ENCODE measurements at regions not wholly inside any gene's neighbourhood (a gene's known extent, or its start where the extent isn't known, plus 50 kb on each side); places are given as distances from the start of the nearest gene placed in this dataset.

DNA sequence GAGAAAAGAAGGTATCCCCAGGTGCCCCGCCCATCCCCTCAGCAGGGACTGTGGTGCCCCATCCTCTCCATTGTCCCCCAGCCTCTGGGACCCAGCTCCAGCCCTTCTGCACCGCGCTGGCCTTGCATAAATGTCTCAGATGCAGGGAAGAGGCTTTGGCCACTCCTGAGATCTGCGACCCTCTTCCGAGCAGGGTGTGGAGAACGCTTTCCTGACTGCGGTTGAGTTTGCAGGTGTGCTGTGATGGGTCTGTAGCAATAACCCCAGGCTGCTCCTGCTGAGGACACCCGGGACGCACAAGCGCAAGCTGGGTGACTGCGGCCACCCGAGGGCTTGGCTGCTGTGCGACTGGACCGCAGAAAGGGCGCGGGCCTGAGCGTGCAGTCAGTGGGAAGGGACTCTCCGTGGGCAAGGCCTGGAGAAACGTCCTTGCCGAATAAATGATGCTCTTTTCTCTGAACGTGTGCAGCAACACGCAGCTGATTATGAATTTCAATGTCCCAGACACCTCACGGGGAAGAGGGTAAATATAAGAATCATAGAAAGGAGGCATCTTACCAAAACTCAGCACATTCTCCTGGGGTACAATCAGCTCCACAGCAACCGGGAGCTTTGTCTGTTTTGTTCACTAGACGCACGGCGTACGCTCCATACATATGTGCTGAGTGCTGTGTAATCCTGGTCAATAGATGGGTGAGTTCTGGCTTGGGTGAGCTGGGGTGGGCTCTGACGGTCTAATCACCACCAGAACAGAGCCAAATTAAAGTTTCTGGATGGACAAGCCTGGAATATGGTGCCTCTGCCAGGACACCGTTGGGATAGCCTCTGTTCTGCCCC is 67.5 kb upstream of the ZNF516 start (continued):
- TF ChIP-seq, protein P1, sequence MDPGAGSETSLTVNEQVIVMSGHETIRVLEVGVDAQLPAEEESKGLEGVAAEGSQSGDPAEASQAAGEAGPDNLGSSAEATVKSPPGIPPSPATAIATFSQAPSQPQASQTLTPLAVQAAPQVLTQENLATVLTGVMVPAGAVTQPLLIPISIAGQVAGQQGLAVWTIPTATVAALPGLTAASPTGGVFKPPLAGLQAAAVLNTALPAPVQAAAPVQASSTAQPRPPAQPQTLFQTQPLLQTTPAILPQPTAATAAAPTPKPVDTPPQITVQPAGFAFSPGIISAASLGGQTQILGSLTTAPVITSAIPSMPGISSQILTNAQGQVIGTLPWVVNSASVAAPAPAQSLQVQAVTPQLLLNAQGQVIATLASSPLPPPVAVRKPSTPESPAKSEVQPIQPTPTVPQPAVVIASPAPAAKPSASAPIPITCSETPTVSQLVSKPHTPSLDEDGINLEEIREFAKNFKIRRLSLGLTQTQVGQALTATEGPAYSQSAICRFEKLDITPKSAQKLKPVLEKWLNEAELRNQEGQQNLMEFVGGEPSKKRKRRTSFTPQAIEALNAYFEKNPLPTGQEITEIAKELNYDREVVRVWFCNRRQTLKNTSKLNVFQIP (CRISPR knock-in tag; IDR thresholded peaks at IDR 0.05; ENCODE audit: borderline replicate concordance, low read depth), result no peak
- TF ChIP-seq, protein P2, sequence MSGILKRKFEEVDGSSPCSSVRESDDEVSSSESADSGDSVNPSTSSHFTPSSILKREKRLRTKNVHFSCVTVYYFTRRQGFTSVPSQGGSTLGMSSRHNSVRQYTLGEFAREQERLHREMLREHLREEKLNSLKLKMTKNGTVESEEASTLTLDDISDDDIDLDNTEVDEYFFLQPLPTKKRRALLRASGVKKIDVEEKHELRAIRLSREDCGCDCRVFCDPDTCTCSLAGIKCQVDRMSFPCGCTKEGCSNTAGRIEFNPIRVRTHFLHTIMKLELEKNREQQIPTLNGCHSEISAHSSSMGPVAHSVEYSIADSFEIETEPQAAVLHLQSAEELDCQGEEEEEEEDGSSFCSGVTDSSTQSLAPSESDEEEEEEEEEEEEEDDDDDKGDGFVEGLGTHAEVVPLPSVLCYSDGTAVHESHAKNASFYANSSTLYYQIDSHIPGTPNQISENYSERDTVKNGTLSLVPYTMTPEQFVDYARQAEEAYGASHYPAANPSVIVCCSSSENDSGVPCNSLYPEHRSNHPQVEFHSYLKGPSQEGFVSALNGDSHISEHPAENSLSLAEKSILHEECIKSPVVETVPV (CRISPR knock-in tag; IDR thresholded peaks at IDR 0.05), result no peak
- TF ChIP-seq, protein P3, sequence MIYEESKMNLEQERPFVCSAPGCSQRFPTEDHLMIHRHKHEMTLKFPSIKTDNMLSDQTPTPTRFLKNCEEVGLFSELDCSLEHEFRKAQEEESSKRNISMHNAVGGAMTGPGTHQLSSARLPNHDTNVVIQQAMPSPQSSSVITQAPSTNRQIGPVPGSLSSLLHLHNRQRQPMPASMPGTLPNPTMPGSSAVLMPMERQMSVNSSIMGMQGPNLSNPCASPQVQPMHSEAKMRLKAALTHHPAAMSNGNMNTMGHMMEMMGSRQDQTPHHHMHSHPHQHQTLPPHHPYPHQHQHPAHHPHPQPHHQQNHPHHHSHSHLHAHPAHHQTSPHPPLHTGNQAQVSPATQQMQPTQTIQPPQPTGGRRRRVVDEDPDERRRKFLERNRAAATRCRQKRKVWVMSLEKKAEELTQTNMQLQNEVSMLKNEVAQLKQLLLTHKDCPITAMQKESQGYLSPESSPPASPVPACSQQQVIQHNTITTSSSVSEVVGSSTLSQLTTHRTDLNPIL (CRISPR knock-in tag; IDR thresholded peaks at IDR 0.05; ENCODE audit: low read depth), result no peak

DNA sequence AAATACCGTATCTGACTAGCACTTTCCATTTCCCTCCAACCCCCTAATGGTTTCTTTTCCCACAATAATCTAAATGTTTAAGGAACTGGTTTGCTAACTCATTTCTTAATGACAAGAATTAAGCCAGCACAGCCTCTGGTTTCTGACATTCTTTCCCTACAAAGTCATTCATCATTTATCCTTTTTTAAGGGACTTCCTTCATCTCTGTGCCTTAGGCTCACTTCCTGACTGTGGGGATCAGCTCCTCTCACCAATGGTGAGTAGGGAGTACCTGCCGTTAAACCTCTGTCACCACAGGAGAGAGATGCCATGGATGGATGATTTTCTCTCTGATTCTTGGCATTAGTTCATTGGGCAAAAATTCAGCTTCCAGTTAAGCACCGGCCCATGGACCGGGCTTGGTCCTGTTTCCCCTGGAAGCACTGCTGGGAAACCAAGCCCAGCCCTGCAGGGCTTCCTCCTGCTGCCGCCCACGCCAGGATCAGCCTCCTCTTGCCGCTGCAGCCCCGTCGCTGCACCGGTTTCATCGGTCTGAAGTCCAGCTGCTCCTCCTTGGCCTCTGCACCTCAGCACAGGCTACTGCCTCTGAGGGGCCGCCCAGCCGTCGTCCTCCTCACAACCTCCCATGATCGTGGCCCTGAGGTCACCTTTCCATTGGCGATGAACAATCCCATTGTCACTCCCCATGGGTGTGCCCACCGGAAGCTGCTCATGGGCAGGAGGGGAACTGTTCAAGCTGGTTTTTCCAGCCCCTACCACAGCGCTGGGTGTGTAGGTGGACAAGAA is 64.0 kb upstream of the ZNF516 start:
- ATAC-seq, result no peak

DNA sequence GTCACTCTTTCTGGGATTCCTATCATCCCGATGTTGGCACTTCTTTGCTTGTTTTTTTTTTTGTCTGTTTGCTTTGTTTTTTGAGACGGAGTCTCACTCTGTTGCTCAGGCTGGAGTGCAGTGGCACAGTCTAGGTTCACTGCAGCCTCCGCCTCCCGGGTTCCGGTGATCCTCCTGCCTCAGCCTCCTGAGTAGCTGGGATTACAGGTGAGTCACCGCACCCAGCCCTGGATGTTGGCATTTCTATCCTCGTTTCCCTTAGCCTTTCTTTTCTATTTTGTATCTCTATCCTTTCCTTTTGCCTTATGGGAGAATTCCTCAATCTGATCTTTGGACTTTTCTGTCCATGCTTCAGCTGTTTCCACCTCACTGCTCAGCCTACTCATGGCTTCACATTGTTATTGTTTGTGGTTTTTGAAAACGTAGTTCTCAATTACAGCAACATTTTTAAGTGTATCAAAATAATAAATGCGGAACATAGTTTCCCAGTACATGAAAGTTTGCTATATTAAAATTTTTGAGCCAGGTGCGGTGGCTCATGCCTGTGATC is 62.1 kb upstream of the ZNF516 start:
- TF ChIP-seq TOX (CRISPR knock-in tag; IDR thresholded peaks at IDR 0.05; ENCODE audit: borderline replicate concordance) (no peak), ZFP3 (CRISPR knock-in tag; IDR thresholded peaks at IDR 0.05) (no peak), ISL1 (CRISPR knock-in tag; IDR thresholded peaks at IDR 0.05) (no peak), ZNF8 (CRISPR knock-in tag; IDR thresholded peaks at IDR 0.05) (no peak), ESRRG (CRISPR knock-in tag; IDR thresholded peaks at IDR 0.05) (no peak), ZNF70 (CRISPR knock-in tag; IDR thresholded peaks at IDR 0.05) (no peak), OSR1 (CRISPR knock-in tag; IDR thresholded peaks at IDR 0.05) (no peak), RARB (CRISPR knock-in tag; IDR thresholded peaks at IDR 0.05) (no peak), BACH2 (CRISPR knock-in tag; IDR thresholded peaks at IDR 0.05; ENCODE audit: borderline replicate concordance) (no peak), CSDC2 (CRISPR knock-in tag; IDR thresholded peaks at IDR 0.05) (no peak), ZFP30 (CRISPR knock-in tag; IDR thresholded peaks at IDR 0.05) (no peak), GLIS3 (CRISPR knock-in tag; IDR thresholded peaks at IDR 0.05) (no peak), SNAI2 (CRISPR knock-in tag; IDR thresholded peaks at IDR 0.05) (no peak), ZNF565 (CRISPR knock-in tag; conservative IDR thresholded peaks at IDR 0.05; ENCODE audit: low read depth) (no peak), ARNTL (CRISPR knock-in tag; IDR thresholded peaks at IDR 0.05; ENCODE audit: borderline replicate concordance, low read depth) (no peak), TCF4 (CRISPR knock-in tag; IDR thresholded peaks at IDR 0.05; ENCODE audit: borderline replicate concordance) (no peak)
- TF ChIP-seq, protein P4, sequence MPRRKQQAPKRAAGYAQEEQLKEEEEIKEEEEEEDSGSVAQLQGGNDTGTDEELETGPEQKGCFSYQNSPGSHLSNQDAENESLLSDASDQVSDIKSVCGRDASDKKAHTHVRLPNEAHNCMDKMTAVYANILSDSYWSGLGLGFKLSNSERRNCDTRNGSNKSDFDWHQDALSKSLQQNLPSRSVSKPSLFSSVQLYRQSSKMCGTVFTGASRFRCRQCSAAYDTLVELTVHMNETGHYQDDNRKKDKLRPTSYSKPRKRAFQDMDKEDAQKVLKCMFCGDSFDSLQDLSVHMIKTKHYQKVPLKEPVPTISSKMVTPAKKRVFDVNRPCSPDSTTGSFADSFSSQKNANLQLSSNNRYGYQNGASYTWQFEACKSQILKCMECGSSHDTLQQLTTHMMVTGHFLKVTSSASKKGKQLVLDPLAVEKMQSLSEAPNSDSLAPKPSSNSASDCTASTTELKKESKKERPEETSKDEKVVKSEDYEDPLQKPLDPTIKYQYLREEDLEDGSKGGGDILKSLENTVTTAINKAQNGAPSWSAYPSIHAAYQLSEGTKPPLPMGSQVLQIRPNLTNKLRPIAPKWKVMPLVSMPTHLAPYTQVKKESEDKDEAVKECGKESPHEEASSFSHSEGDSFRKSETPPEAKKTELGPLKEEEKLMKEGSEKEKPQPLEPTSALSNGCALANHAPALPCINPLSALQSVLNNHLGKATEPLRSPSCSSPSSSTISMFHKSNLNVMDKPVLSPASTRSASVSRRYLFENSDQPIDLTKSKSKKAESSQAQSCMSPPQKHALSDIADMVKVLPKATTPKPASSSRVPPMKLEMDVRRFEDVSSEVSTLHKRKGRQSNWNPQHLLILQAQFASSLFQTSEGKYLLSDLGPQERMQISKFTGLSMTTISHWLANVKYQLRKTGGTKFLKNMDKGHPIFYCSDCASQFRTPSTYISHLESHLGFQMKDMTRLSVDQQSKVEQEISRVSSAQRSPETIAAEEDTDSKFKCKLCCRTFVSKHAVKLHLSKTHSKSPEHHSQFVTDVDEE (CRISPR knock-in tag; IDR thresholded peaks at IDR 0.05), result no peak
- TF ChIP-seq, protein P2 (CRISPR knock-in tag; IDR thresholded peaks at IDR 0.05), result no peak
- TF ChIP-seq, protein P1 (CRISPR knock-in tag; IDR thresholded peaks at IDR 0.05; ENCODE audit: borderline replicate concordance, low read depth), result no peak

More for the DNA sequence above, 64.0 kb upstream of the ZNF516 start:
- no peak for TF ChIP-seq ZNF70 (CRISPR knock-in tag; IDR thresholded peaks at IDR 0.05)

More for the DNA sequence above, 62.1 kb upstream of the ZNF516 start:
- ATAC-seq, result no peak

Measured in SK-N-SH treated with all-trans-retinoic acid at 6 μM for 48 hours (cell line).